GM12874 (cell line): ENCODE measurements at regions not wholly inside any gene's neighbourhood (a gene's known extent, or its start where the extent isn't known, plus 50 kb on each side); places are given as distances from the start of the nearest gene placed in this dataset.

Experiments
- CTCF ChIP-seq: IDR thresholded peaks from 2 replicates; pipeline ENCODE4 v1.5.1; 2011; ENCODE audit warnings: low read depth, mild to moderate bottlenecking, control low read depth, low read length, moderate library complexity; ENCODE audit not compliant: insufficient read depth

GRCh38 chr7:81446212-81446611, 323.6 kb downstream of the HGF start:
- no peak for TF ChIP-seq CTCF

GRCh38 chr7:81445462-81445861, 324.4 kb downstream of the HGF start:
- TF ChIP-seq CTCF: no peak

- no peak for TF ChIP-seq CTCF
These were observed 328.1 kb downstream of the HGF start for GRCh38 chr7:81441750-81442149.

GRCh38 chr7:81439591-81439990, 330.3 kb downstream of the HGF start:
- TF ChIP-seq CTCF: no peak

- no peak for TF ChIP-seq CTCF
These were observed 336.0 kb downstream of the HGF start for GRCh38 chr7:81433692-81434331.

- no peak for TF ChIP-seq CTCF
These were observed 336.6 kb downstream of the HGF start for GRCh38 chr7:81433206-81433605.

- no peak for TF ChIP-seq CTCF
These were observed 339.1 kb downstream of the HGF start for GRCh38 chr7:81430761-81431160.
